Central memory CD8-positive, alpha-beta T cell (primary cell): ENCODE measurements at regions not wholly inside any gene's neighbourhood (a gene's known extent, or its start where the extent isn't known, plus 50 kb on each side); places are given as distances from the start of the nearest gene placed in this dataset.

Experiments used
- ATAC-seq: fragments of 150-1000 bp; cut with Tn5 transposase; replicated peaks from 2 replicates; pipeline ENCODE4 v1.10.0; 2022; ENCODE audit warnings: mild to moderate bottlenecking, moderate FRiP score, moderate number of reproducible peaks; ENCODE audit not compliant: poor library complexity, severe bottlenecking; ENCODE audit errors: extremely low read depth
- DNase-seq, 2 donors: peaks; one replicate each; pipeline ENCODE4 v3.0.0; 2021; ENCODE audit warnings: low spot score in 2 of 2
- H3K27ac Mint-ChIP-seq: one replicate; pipeline ENCODE4 v1.8.0; 2022; ENCODE audit warnings: low read depth, mild to moderate bottlenecking, moderate library complexity, mixed read lengths
- H3K27me3 Mint-ChIP-seq: one replicate; pipeline ENCODE4 v1.8.0; 2022; ENCODE audit warnings: mixed read lengths
- H3K36me3 Mint-ChIP-seq: one replicate; pipeline ENCODE4 v1.8.0; 2022; ENCODE audit warnings: mild to moderate bottlenecking, moderate library complexity, mixed read lengths; ENCODE audit not compliant: insufficient read depth
- H3K4me1 Mint-ChIP-seq: one replicate; pipeline ENCODE4 v1.8.0; 2022; ENCODE audit warnings: mixed read lengths
- H3K4me3 Mint-ChIP-seq: one replicate; pipeline ENCODE4 v1.8.0; 2022; ENCODE audit warnings: mild to moderate bottlenecking, moderate library complexity, mixed read lengths
- H3K9me3 Mint-ChIP-seq: one replicate; pipeline ENCODE4 v1.8.0; 2022; ENCODE audit warnings: mixed read lengths

DNA sequence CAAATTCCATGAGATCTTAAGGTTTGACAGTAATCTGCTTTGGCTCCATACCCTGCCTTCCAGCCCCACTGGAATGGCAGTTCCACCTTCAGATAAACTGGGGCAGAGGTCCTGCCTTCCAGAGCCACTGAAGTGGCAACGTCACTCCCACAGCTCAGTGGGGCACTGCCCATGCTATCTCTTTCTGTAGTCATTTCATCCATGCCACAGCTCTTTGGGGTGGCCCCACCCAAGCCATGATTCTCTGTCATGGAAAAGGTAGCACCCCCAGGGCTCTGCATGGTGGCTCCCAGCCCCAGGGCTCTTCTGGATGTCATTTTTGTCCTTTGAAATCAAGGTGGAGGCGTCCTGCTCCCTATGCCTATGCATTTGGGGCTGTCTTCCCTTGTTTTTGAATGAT is 596.5 kb downstream of the SPOCK3 start:
- no peaks in the 10 kb centered on the region for H3K27me3 Mint-ChIP-seq
- no peak overlapping the region for H3K27ac Mint-ChIP-seq
- no peak for DNase-seq
- H3K9me3 Mint-ChIP-seq: peaks cover 22% of the 10 kb centered on the region
- H3K4me1 Mint-ChIP-seq: no peaks in the 10 kb centered on the region
- H3K36me3 Mint-ChIP-seq: peaks cover 1% of the 10 kb centered on the region
- H3K4me3 Mint-ChIP-seq: no peak overlapping the region
- ATAC-seq: no peak

DNA sequence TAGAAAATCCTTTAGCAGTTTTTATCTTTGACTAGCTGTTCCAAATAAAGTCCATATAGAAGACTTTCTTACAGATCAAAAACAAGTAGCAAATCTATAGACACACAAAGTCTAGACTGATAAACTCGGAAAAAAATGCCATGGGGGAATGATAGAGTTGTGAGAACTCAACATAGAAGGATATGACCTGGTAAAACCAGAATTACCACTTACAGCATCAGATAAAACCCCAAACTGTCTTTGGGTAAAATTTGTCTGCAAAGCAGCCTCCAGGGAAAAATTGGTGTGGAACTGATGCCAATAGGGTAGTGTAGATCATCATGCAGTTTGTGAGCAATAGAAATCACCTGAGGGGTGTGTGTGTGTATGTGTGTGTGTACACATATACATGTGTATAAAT is 579.1 kb downstream of the SPOCK3 start:
- Mint-ChIP-seq H3K4me1 (no peaks in the 10 kb centered on the region), H3K27ac (no peak overlapping the region), H3K4me3 (no peak overlapping the region), H3K36me3 (no peaks in the 10 kb centered on the region), H3K27me3 (no peaks in the 10 kb centered on the region), H3K9me3 (peaks cover 32% of the 10 kb centered on the region)
- ATAC-seq (no peak), DNase-seq (no peak)

- Mint-ChIP-seq H3K36me3 (no peaks in the 10 kb centered on the region), H3K27me3 (no peaks in the 10 kb centered on the region), H3K27ac (no peak overlapping the region), H3K9me3 (peaks cover 36% of the 10 kb centered on the region), H3K4me1 (no peaks in the 10 kb centered on the region), H3K4me3 (no peak overlapping the region)
- ATAC-seq: no peak
- no peak for DNase-seq
These were observed 578.6 kb downstream of the SPOCK3 start for GRCh38 chr4:166655705-166656104.

DNA sequence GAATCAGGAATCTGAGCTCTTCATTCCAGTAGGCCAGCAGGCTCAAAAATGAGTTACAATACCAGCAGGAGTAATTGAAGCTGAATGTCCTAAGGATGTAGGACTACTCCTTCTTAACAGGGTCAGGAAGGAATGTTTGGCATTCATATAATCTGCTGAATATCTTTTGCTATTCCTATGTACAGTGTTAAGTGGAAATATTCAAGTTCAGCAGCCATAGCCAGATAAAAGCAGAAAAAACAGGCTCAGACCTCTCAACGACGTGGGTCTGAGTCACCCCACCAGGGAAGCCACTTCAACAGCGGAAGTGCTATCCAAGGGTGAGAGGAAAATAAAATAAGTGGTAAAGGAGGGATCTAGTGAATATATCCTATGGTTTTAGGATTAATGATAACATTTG is 577.0 kb downstream of the SPOCK3 start:
- DNase-seq: no peak
- no peaks in the 10 kb centered on the region for H3K4me1 Mint-ChIP-seq
- no peaks in the 10 kb centered on the region for H3K27me3 Mint-ChIP-seq
- no peak for ATAC-seq
- no peaks in the 10 kb centered on the region for H3K36me3 Mint-ChIP-seq
- no peak overlapping the region for H3K27ac Mint-ChIP-seq
- peaks cover 31% of the 10 kb centered on the region for H3K9me3 Mint-ChIP-seq
- H3K4me3 Mint-ChIP-seq: no peak overlapping the region

DNA sequence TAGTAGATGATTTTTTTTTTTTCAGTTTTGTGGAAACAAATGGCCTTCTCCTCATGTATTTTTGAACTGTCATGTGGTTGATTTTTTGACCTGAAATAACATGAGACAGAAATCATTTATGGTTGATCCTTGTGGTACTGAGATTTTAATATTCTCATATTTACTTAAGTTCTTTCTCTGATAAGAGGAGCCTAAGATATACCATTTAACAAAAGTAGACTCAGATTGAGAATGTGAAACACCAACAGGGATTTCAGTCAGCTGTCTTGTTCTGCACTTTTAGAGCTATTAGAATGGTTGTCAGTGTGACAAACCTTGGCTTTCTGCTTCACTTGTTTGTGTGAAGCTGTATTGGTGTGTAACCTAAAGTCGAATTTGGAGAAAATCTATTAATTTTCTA is 575.7 kb downstream of the SPOCK3 start:
- no peaks in the 10 kb centered on the region for H3K36me3 Mint-ChIP-seq
- no peaks in the 10 kb centered on the region for H3K4me1 Mint-ChIP-seq
- no peak overlapping the region for H3K27ac Mint-ChIP-seq
- ATAC-seq (no peak), DNase-seq (no peak)
- no peaks in the 10 kb centered on the region for H3K27me3 Mint-ChIP-seq
- H3K9me3 Mint-ChIP-seq: peaks cover 36% of the 10 kb centered on the region
- H3K4me3 Mint-ChIP-seq: no peak overlapping the region

DNA sequence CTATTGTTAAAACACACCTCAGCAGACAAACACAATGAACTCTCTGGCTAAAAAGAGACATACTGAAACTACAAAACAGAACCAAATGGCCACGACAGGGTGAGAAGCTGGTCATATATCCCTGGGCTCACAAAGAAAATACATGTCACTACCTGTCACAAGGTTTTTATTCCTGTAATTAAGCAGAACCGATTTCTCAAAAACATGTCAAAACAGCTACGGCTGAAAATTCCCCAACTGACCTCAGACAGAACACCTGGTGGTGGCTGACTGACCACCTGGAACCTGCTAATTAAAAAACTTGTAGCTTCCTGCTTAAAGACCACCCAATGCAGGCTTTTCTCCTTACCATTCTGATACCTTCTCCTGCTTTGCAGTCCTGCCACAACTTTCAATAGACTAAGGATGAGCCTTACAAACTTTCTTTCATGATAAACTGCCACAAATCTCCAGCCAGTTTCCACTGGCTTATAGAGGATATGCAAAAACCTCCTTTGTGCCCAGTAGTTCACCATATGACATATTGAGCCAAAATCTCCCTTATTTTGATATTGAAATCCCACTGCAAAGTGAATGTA is 571.9 kb downstream of the SPOCK3 start:
- H3K4me1 Mint-ChIP-seq: no peaks in the 10 kb centered on the region
- no peaks in the 10 kb centered on the region for H3K27me3 Mint-ChIP-seq
- ATAC-seq (no peak), DNase-seq (no peak)
- no peak overlapping the region for H3K27ac Mint-ChIP-seq
- no peaks in the 10 kb centered on the region for H3K36me3 Mint-ChIP-seq
- peaks cover 28% of the 10 kb centered on the region for H3K9me3 Mint-ChIP-seq
- no peak overlapping the region for H3K4me3 Mint-ChIP-seq

DNA sequence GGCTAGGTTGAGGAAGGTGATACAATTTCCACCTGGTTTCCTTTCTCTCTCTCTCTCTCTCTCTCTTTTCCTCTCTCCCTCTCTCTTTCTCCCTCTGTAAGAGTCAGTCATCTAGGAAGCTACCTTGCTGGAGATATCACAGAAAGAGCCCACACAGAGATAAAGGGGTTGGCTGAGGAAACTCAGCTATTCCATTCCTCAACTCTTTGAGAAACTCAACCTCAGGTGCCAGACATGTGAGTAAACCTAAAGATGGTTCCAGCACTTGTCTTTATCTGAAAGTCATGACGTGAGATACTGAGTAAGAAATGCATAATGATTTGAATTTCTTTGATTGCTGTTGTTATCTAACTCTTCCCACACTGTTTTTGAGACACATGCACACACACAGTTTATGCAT is 564.0 kb downstream of the SPOCK3 start:
- H3K4me3 Mint-ChIP-seq: no peak overlapping the region
- no peak for DNase-seq

DNA sequence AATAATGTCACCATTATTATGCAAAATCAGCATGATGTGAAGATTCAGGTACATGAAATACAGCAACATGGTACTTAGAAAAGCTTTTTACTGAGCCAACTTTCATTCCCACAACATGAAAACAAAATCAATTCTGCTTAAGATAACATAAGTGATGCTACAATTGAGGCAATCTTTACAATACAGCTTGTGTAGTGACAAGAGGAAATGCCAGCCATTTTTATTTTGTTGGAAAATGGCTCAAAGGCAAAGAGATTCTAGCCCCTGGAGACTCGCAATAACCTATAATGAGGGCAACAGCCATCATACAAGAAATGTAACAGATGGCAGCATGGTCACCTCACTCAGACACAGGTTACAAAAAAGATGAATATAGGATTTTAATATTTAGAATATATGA is 560.4 kb downstream of the SPOCK3 start:
- Mint-ChIP-seq H3K4me3 (no peak overlapping the region), H3K27me3 (no peaks in the 10 kb centered on the region), H3K27ac (no peak overlapping the region), H3K36me3 (no peaks in the 10 kb centered on the region), H3K4me1 (no peaks in the 10 kb centered on the region), H3K9me3 (peaks cover 5% of the 10 kb centered on the region)
- no peak for DNase-seq
- ATAC-seq: no peak

More for the DNA sequence above, 564.0 kb downstream of the SPOCK3 start:
- no peaks in the 10 kb centered on the region for H3K4me1 Mint-ChIP-seq
- no peak overlapping the region for H3K27ac Mint-ChIP-seq
- H3K27me3 Mint-ChIP-seq: no peaks in the 10 kb centered on the region
- no peaks in the 10 kb centered on the region for H3K9me3 Mint-ChIP-seq
- no peaks in the 10 kb centered on the region for H3K36me3 Mint-ChIP-seq
- no peak for ATAC-seq

- Mint-ChIP-seq H3K4me1 (no peaks in the 10 kb centered on the region), H3K27ac (no peak overlapping the region), H3K36me3 (no peaks in the 10 kb centered on the region), H3K27me3 (no peaks in the 10 kb centered on the region), H3K4me3 (no peak overlapping the region), H3K9me3 (peaks cover 5% of the 10 kb centered on the region)
- ATAC-seq: no peak
- DNase-seq: no peak
These were observed 558.9 kb downstream of the SPOCK3 start for GRCh38 chr4:166675411-166675810.

- no peak overlapping the region for H3K27ac Mint-ChIP-seq
These were observed 553.5 kb downstream of the SPOCK3 start for GRCh38 chr4:166680796-166681195.

GRCh38 chr4:166682200-166682599 is 552.1 kb downstream of the SPOCK3 start:
- no peaks in the 10 kb centered on the region for H3K4me1 Mint-ChIP-seq
- H3K9me3 Mint-ChIP-seq: peaks cover 18% of the 10 kb centered on the region
- no peak overlapping the region for H3K4me3 Mint-ChIP-seq
- no peak overlapping the region for H3K27ac Mint-ChIP-seq
- H3K36me3 Mint-ChIP-seq: no peaks in the 10 kb centered on the region
- no peaks in the 10 kb centered on the region for H3K27me3 Mint-ChIP-seq
- DNase-seq: no peak
- ATAC-seq: no peak

More at GRCh38 chr4:166680796-166681195, 553.5 kb downstream of the SPOCK3 start:
- ATAC-seq (no peak), DNase-seq (no peak)
- peaks cover 19% of the 10 kb centered on the region for H3K9me3 Mint-ChIP-seq
- no peaks in the 10 kb centered on the region for H3K36me3 Mint-ChIP-seq
- no peak overlapping the region for H3K4me3 Mint-ChIP-seq
- H3K4me1 Mint-ChIP-seq: no peaks in the 10 kb centered on the region
- no peaks in the 10 kb centered on the region for H3K27me3 Mint-ChIP-seq
